ENCODE measurements at regions not wholly inside any gene's neighbourhood (a gene's known extent, or its start where the extent isn't known, plus 50 kb on each side); places are given as distances from the start of the nearest gene placed in this dataset.

- FAIRE-seq (no peak), DNase-seq (ENCODE audit: extremely low read depth in 1 of 4, low spot score in 3 of 4) (peak in 1 of 4 experiments; percentile 56), ATAC-seq (peak; percentile 63)
- no peak overlapping the region for H3K9ac ChIP-seq (ENCODE audit: insufficient read depth in 1 of 2, low read depth in 2 of 2, low read length in 2 of 2)
- intact Hi-C loops (cut with micrococcal nuclease): no loop called here
- H3K36me3 ChIP-seq (ENCODE audit: control insufficient read depth, insufficient read depth, low read length): no peaks in the 10 kb centered on the region
- H3K4me2 ChIP-seq (ENCODE audit: insufficient read depth, low read length): 0 out of 2 replicates have a peak overlapping the region, but pooled peaks have one; percentile 4
- H4K20me1 ChIP-seq (replicated peaks; ENCODE audit: control insufficient read depth, insufficient read depth, low read length): no peaks in the 10 kb centered on the region
- no peaks in the 10 kb centered on the region for H3K9me3 ChIP-seq (replicated peaks; ENCODE audit: control insufficient read depth, insufficient read depth, low read depth, low read length)
- H2AFZ ChIP-seq (ENCODE audit: low read depth, low read length): peak overlapping the region; percentile 64
- H3K4me3 ChIP-seq: no peak overlapping the region
- H3K27ac ChIP-seq (ENCODE audit: extremely low read depth, low read depth, low read length): peak overlapping the region; percentile 26; the same call in 1 of the 3 replicates
- H3K27me3 ChIP-seq (ENCODE audit: control insufficient read depth in 2 of 2, insufficient read depth in 2 of 2, low read length in 2 of 2): no peaks in the 10 kb centered on the region
- in situ Hi-C loops (cut with MboI): no loop called here
- 7% methylated on average over 11 of the region's 11 CpGs for WGBS (ENCODE audit: insufficient coverage, low coverage, missing lambda C conversion rate)
- H3K9me1 ChIP-seq (ENCODE audit: control insufficient read depth, insufficient read depth, low read length): no peaks in the 10 kb centered on the region
- no TSS peak for BruUV-seq (replicated peaks)
- H3K4me1 ChIP-seq (replicated peaks in 1 of 2; ENCODE audit: control insufficient read depth in 2 of 2, insufficient read depth in 2 of 2, low read length in 2 of 2): no peaks in the 10 kb centered on the region; a peak in 1 of 5 replicates
- CTCF ChIA-PET (ENCODE audit: low intra/inter-chr PET ratio): no interaction called here
- H3K79me2 ChIP-seq (ENCODE audit: control insufficient read depth, insufficient read depth, low read length): no peaks in the 10 kb centered on the region
- POLR2A ChIA-PET: no interaction called here
- TF ChIP-seq MGA (IDR thresholded peaks at IDR 0.05): peak; percentile 62; the same call in 1 of the 2 replicates
- TF ChIP-seq TCF7 (IDR thresholded peaks at IDR 0.05; ENCODE audit: borderline replicate concordance): no peak
- TF ChIP-seq NR2C2 (CRISPR knock-in tag; IDR thresholded peaks at IDR 0.05): no peak
- peak; percentile 38 for TF ChIP-seq NR2C2 (tag; IDR thresholded peaks at IDR 0.05)
- TF ChIP-seq SMAD4 (CRISPR knock-in tag; conservative IDR thresholded peaks at IDR 0.05): 0 out of 2 replicates have a peak, but pooled peaks have one; percentile 15
- TF ChIP-seq E2F6 (IDR thresholded peaks at IDR 0.05; ENCODE audit: borderline replicate concordance in 1 of 2, extremely low read depth in 1 of 2, insufficient read depth in 1 of 2, insufficient read length in 1 of 2, low read depth in 1 of 2, low read length in 1 of 2, poor library complexity in 1 of 2, severe bottlenecking in 1 of 2): peak in 1 of 2 experiments; percentile 15
Observed at GRCh38 chr18:31243740-31244512, 74.0 kb upstream of the DSG1 start.

Data from K562 (cell line).